HG03575 (cell line): ENCODE measurements at regions not wholly inside any gene's neighbourhood (a gene's known extent, or its start where the extent isn't known, plus 50 kb on each side); places are given as distances from the start of the nearest gene placed in this dataset.

Experiments used
- ATAC-seq: cut with Tn5 transposase; IDR thresholded peaks from one replicate; pipeline ENCODE4 v1.9.1; 2021; ENCODE audit not compliant: unreplicated experiment, insufficient number of reproducible peaks, low FRiP score; ENCODE audit errors: extremely low read depth

DNA sequence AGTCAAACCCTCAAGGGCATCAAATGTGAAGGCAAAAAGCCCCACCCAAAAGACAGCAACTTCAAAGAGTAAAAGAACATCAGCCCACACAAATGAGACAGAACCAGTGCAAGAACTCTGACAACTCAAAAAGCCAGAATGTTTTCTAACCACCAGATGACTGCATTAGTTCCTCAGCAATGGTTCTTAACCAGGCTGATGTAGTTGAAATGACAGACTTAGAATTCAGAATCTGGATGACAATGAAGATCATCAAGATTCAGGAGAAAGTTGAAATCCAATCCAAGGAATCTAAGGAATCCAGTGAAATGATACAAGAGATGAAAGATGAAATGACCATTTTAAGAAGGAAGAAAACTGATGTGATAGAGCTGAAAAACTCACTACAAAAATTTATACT, 339.7 kb downstream of the KIF4B start:
- ATAC-seq: no peak

GRCh38 chr5:155366096-155366495, 352.5 kb downstream of the KIF4B start:
- no peak for ATAC-seq

- no peak for ATAC-seq
These were observed 354.3 kb downstream of the KIF4B start for GRCh38 chr5:155367841-155368240.

DNA sequence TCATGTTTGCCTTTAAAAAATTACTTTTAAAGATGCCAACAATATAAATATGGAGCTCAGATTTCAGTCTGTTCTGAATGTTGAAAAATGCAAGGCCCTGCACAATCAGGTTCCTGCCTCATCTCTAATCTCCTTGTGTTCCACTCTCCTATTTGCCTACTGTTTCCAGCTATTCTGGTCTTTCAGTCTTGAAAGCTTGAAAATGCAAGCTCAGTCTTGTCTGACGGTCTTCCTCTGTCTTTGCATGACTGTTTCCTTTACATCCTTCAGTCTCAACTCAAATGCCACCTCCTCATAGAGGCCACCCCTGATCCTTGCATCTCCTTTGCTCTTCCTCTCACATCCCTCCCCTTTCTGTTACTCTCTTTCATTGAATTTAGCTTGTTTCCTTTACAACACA, 354.9 kb downstream of the KIF4B start:
- no peak for ATAC-seq

- ATAC-seq: no peak
These were observed 366.9 kb downstream of the KIF4B start for GRCh38 chr5:155380480-155380879.

- ATAC-seq: no peak
These were observed 368.1 kb downstream of the KIF4B start for GRCh38 chr5:155381654-155382053.

DNA sequence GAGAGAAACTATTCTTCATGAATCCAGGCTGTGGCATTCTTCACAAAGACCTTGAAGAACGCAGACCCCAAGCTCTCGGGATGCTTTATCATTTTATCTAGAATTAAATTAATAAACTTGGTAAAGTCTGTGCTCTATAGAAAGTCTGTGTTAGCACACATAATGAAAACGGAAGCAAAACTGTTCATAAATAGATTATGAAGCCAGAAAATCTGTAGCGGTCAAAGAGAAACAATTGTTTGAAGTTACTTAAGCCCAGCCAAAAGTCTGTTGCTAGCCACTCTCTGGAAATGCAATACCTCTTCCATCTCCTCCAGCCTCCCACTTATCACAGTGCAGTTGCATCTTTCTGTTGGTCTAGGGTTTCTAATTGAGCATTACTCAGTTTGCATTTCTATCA, 375.9 kb downstream of the KIF4B start:
- ATAC-seq: no peak

- no peak for ATAC-seq
These were observed 381.2 kb downstream of the KIF4B start for GRCh38 chr5:155394727-155395126.

- no peak for ATAC-seq
These were observed 389.5 kb downstream of the KIF4B start for GRCh38 chr5:155402927-155403640.

DNA sequence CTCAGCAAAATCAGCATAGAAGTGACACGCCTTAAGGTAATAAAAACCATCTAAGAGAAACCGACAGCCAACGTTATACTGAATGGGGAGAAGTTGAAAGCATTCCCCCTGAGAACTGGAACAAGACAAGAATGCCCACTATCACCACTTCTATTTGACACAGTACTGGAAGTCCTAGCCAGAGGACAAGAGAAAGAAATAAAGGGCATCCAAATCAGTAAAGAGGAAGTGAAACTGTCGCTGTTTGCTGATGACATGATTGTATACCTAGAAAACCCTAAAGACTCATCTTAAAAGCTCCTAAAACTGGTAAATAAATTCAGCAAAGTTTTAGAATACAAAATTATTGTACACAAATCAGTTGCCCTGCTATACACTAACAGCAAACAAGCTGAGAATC, 393.3 kb downstream of the KIF4B start:
- no peak for ATAC-seq

DNA sequence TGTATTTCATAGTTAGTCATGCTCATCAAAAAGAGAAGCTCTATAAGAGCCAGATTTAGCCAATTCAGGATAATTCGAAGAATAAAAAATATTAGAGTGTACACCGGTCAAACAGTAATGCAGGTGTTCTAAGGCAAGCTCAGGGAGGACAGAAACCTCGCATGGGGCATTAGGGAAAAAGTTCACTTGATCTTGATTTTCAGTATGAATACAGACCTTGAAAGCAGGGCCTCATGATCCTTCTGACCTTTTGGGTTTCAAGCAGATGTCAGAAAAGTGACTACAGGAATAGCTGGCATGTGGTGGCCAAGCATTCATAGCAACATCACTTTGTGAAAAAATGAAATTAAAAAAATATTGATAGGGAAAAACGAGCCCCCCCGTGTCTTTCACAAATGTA, 394.9 kb downstream of the KIF4B start:
- ATAC-seq: no peak

GRCh38 chr5:155416765-155417164, 403.2 kb downstream of the KIF4B start:
- no peak for ATAC-seq

GRCh38 chr5:155418960-155419579, 405.5 kb downstream of the KIF4B start:
- ATAC-seq: no peak

- ATAC-seq: no peak
These were observed 416.6 kb downstream of the KIF4B start for GRCh38 chr5:155430192-155430591.

DNA sequence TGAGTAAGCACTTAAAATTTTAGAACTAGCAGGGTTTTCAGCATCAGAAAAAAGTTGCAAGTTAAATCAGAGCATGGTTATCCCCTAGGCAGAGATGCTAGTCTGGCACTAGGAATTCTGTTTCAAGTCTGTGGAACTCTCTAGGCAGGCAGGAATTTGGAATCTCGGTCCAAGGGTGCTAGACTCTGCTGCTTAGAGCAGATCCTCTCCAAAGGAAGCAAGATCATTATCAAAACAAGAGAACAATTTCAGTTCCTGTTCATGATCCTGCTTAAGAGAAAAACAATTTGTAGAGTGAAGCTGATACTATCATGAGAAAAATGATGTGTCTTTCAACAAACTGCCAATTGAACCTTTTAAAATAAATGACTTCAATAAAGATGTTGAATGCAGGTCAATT, 420.7 kb downstream of the KIF4B start:
- no peak for ATAC-seq

DNA sequence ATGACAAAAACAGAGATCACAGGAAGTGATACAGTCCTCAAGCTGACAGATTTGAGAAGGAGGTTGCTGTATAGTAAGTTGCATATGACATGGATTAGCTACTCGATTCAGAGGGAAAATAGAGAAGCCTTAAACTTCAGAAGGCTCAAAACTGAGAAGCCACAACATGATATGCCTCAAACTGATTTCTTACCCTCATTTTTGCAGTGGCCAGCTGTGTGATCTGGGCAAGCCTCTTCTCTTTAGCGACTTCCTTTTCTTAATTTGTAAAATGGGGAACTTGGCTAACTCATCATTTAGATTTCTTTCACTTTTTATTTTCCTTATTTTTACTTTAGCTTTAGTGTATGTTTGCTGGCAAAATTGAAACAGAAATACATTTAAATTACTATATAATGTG, 421.1 kb downstream of the KIF4B start:
- no peak for ATAC-seq

GRCh38 chr5:155441849-155442248, 428.3 kb downstream of the KIF4B start:
- ATAC-seq: no peak

GRCh38 chr5:155451106-155451505, 437.6 kb downstream of the KIF4B start:
- ATAC-seq: no peak

DNA sequence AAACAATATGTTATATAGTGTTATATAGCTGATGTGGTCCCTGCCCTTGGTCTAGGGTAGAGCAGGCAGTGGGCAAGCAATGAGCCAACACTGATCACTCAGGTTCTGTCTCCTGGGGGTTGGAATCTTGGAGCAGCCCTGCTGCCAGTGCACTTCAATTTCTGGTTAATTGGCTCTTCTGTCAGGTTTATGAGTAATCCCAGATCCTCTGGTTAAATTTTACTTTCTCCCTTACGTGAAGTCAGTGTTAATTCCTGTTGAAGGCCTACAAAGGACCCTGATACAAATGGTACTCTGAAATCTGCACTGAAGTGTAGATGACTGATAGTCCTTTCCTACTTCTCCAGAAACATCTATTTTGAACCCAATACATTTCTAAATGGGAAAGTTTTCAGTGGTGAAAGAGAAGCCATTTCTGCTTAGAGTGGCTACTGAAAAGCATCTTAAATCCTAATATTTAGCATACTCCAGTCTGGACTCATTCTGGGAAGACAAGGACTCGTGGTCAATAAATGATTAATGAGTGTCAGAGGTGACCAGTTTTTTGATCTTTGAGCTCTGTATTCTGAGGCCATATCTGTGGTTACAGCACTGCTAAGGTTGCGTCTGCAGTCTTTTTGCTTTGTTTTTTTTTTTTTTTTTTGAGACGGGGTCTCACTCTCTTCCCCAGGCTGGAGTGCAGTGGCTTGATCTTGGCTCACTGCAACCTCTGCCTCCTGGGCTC, 442.4 kb downstream of the KIF4B start:
- no peak for ATAC-seq

DNA sequence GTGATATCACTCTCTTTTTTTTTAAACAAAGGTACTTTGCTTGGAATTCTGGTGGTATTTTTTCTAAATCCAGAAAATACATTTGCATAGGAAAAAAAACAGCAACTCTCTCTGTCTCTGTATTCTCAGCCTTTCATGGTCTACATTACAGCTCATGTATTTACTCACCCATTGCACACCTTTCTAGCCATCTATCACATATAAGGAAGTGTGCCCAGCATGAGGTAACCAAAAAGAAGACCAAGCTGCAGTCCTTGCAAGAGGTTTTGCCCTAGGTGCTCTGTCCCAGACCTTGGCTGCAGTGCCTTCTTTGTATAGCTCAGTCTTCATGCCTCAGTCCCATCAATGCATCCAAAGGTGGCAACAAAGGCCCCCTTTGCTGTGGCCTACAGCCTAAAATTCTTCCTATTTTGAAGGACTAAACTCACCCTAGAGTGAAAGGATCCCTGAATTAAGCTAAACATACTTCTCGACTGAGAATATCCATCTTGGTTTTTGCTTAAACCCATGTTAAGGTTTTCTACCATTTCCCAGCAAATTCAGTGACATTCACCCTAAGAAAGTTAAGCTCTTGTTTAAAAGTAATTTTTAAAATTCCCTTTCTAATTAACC, 446.4 kb downstream of the KIF4B start:
- no peak for ATAC-seq
